Nephron (organoid): ENCODE measurements at regions not wholly inside any gene's neighbourhood (a gene's known extent, or its start where the extent isn't known, plus 50 kb on each side); places are given as distances from the start of the nearest gene placed in this dataset.
A peak's percentile ranks its signal among the peaks of the same experiment; 100 is the strongest.

Source experiments
- H3K27ac Mint-ChIP-seq, 3 experiments: 2 replicates each; pipeline ENCODE4 v1.8.0; 2020; ENCODE audit warnings: mixed read lengths in 3 of 3, mild to moderate bottlenecking in 2 of 3, moderate library complexity in 1 of 3
- H3K27me3 Mint-ChIP-seq: 2 replicates; pipeline ENCODE4 v1.8.0; 2021; ENCODE audit warnings: low read depth, mild to moderate bottlenecking, moderate library complexity, mixed read lengths
- H3K36me3 Mint-ChIP-seq: 2 replicates; pipeline ENCODE4 v1.8.0; 2020; ENCODE audit warnings: low read depth, mixed read lengths
- H3K4me1 Mint-ChIP-seq: 2 replicates; pipeline ENCODE4 v1.8.0; 2020; ENCODE audit warnings: mixed read lengths
- H3K4me3 Mint-ChIP-seq, 3 experiments: 2 replicates each; pipeline ENCODE4 v1.8.0; 2020; ENCODE audit warnings: mild to moderate bottlenecking in 3 of 3, mixed read lengths in 3 of 3, moderate library complexity in 2 of 3
- H3K9me3 Mint-ChIP-seq: 2 replicates; pipeline ENCODE4 v1.8.0; 2020; ENCODE audit warnings: mixed read lengths
- TF ChIP-seq, protein P1 (sequence below), 3 experiments: fragments of 200-600 bp; sonication (generic); IDR thresholded peaks; one replicate each; pipeline ENCODE4 v1.5.0; 2021; ENCODE audit warnings: antibody characterized with exemption in 3 of 3; ENCODE audit not compliant: unreplicated experiment in 3 of 3

DNA sequence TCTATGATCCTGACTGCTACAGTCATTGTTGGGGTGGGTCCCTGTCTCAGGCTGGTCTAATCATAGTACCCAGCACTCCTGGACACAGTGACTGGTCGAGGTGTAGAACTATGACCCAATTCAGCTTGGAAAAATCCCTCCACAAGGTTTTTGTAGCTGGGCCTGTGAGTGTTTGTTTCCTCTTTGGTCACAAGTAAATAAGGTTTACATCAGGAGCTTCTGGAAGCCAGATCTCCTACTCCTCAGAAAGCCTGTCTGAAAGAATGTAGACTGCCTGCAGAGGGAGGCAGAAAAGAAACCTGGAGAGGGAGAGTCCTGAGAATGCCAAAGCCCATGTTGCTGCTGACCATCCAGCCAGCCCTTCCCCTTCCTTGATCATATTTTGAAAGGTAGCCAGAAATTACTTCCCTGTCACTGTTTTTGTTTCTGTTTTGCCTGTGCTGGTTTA lies 123.2 kb downstream of the RAP2B start:
- Mint-ChIP-seq H3K27ac (no peak overlapping the region), H3K4me3 (no peak overlapping the region), H3K4me1 (peaks cover 15% of the 10 kb centered on the region), H3K27me3 (no peaks in the 10 kb centered on the region), H3K36me3 (no peaks in the 10 kb centered on the region), H3K9me3 (no peaks in the 10 kb centered on the region)
- TF ChIP-seq, protein P1, sequence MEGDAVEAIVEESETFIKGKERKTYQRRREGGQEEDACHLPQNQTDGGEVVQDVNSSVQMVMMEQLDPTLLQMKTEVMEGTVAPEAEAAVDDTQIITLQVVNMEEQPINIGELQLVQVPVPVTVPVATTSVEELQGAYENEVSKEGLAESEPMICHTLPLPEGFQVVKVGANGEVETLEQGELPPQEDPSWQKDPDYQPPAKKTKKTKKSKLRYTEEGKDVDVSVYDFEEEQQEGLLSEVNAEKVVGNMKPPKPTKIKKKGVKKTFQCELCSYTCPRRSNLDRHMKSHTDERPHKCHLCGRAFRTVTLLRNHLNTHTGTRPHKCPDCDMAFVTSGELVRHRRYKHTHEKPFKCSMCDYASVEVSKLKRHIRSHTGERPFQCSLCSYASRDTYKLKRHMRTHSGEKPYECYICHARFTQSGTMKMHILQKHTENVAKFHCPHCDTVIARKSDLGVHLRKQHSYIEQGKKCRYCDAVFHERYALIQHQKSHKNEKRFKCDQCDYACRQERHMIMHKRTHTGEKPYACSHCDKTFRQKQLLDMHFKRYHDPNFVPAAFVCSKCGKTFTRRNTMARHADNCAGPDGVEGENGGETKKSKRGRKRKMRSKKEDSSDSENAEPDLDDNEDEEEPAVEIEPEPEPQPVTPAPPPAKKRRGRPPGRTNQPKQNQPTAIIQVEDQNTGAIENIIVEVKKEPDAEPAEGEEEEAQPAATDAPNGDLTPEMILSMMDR (IDR thresholded peaks at IDR 0.05; ENCODE audit: unreplicated experiment in 3 of 3): no peak

DNA sequence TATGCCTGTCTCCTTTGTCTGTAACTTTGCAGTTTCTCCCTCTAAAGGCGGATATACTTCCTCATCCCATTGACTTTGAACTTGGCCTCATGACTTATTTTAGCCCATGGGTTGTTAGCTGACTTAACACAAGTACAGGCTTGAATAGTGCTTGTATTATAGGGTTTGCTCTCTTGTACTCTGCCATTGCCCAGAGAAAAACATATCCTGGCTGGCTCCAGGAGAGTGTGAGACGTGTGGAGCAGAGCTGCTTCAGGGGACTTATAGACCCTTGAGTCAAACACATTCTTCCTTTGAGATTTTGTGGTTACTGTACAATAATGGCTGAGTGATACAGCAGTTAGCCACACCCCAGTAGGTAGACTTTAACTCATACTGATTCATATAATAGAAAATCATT lies 124.0 kb downstream of the RAP2B start:
- Mint-ChIP-seq H3K4me3 (no peak overlapping the region), H3K4me1 (peaks cover 15% of the 10 kb centered on the region), H3K9me3 (no peaks in the 10 kb centered on the region), H3K36me3 (no peaks in the 10 kb centered on the region), H3K27ac (no peak overlapping the region), H3K27me3 (no peaks in the 10 kb centered on the region)
- TF ChIP-seq, protein P1 (IDR thresholded peaks at IDR 0.05; ENCODE audit: unreplicated experiment in 3 of 3): no peak

GRCh38 chr3:153287017-153287416 lies 125.0 kb downstream of the RAP2B start:
- H3K4me3 Mint-ChIP-seq: no peak overlapping the region
- TF ChIP-seq, protein P1 (IDR thresholded peaks at IDR 0.05; ENCODE audit: unreplicated experiment in 3 of 3): no peak
- no peak overlapping the region for H3K27ac Mint-ChIP-seq
- no peaks in the 10 kb centered on the region for H3K9me3 Mint-ChIP-seq
- H3K4me1 Mint-ChIP-seq: peaks cover 15% of the 10 kb centered on the region
- H3K27me3 Mint-ChIP-seq: no peaks in the 10 kb centered on the region
- H3K36me3 Mint-ChIP-seq: no peaks in the 10 kb centered on the region

- H3K4me3 Mint-ChIP-seq: no peak overlapping the region
These were observed 127.3 kb downstream of the RAP2B start for GRCh38 chr3:153289334-153289808.

GRCh38 chr3:153290268-153291015 lies 128.4 kb downstream of the RAP2B start:
- no peak overlapping the region for H3K27ac Mint-ChIP-seq
- TF ChIP-seq, protein P1 (IDR thresholded peaks at IDR 0.05; ENCODE audit: unreplicated experiment in 3 of 3): peak in 1 of 3 experiments; percentile 11
- no peaks in the 10 kb centered on the region for H3K36me3 Mint-ChIP-seq
- no peaks in the 10 kb centered on the region for H3K9me3 Mint-ChIP-seq
- H3K27me3 Mint-ChIP-seq: no peaks in the 10 kb centered on the region
- H3K4me3 Mint-ChIP-seq: no peak overlapping the region
- peaks cover 5% of the 10 kb centered on the region for H3K4me1 Mint-ChIP-seq

More at GRCh38 chr3:153289334-153289808, 127.3 kb downstream of the RAP2B start:
- Mint-ChIP-seq H3K27me3 (no peaks in the 10 kb centered on the region), H3K36me3 (no peaks in the 10 kb centered on the region), H3K27ac (no peak overlapping the region), H3K4me1 (peaks cover 12% of the 10 kb centered on the region), H3K9me3 (no peaks in the 10 kb centered on the region)
- TF ChIP-seq, protein P1 (IDR thresholded peaks at IDR 0.05; ENCODE audit: unreplicated experiment in 3 of 3): no peak
